ENCODE measurements at regions not wholly inside any gene's neighbourhood (a gene's known extent, or its start where the extent isn't known, plus 50 kb on each side); places are given as distances from the start of the nearest gene placed in this dataset.

DNA sequence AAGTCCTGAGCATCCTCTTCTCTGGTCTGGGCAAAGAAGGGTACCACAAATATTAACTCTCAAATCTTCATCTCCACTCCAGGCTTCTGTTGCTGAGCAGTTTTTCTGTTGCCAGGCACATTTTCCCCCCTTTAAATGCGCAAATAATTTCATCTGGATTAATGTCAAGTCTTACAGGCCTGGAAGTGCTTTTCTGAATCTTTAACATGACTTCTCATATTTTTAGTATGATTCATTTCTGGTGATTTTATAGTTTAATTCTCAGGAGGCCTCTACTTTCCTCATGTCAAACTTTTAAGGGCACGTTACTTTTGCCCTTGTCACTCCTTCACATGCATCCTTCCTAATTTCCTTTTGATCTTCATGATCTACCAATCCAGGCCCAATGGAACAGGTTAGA, 510.2 kb downstream of the METTL15 start:
- Histone ChIP-seq H3K27me3 (ENCODE audit: control insufficient read depth, insufficient read depth, low read length) (no peaks in the 10 kb centered on the region), H2AFZ (no peak overlapping the region), H3K9me3 (ENCODE audit: control insufficient read depth, low read length) (no peaks in the 10 kb centered on the region), H3K27ac (no peak overlapping the region), H3K79me2 (no peaks in the 10 kb centered on the region), H3K9ac (no peak overlapping the region), H3K36me3 (ENCODE audit: control insufficient read depth, insufficient read depth, low read length) (no peaks in the 10 kb centered on the region), H3K4me2 (ENCODE audit: low read length) (no peak overlapping the region), H3K4me3 (ENCODE audit: low read depth, low read length) (no peak overlapping the region), H3K4me1 (no peaks in the 10 kb centered on the region)
- TF ChIP-seq, protein P1, sequence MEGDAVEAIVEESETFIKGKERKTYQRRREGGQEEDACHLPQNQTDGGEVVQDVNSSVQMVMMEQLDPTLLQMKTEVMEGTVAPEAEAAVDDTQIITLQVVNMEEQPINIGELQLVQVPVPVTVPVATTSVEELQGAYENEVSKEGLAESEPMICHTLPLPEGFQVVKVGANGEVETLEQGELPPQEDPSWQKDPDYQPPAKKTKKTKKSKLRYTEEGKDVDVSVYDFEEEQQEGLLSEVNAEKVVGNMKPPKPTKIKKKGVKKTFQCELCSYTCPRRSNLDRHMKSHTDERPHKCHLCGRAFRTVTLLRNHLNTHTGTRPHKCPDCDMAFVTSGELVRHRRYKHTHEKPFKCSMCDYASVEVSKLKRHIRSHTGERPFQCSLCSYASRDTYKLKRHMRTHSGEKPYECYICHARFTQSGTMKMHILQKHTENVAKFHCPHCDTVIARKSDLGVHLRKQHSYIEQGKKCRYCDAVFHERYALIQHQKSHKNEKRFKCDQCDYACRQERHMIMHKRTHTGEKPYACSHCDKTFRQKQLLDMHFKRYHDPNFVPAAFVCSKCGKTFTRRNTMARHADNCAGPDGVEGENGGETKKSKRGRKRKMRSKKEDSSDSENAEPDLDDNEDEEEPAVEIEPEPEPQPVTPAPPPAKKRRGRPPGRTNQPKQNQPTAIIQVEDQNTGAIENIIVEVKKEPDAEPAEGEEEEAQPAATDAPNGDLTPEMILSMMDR (IDR thresholded peaks at IDR 0.05): no peak

DNA sequence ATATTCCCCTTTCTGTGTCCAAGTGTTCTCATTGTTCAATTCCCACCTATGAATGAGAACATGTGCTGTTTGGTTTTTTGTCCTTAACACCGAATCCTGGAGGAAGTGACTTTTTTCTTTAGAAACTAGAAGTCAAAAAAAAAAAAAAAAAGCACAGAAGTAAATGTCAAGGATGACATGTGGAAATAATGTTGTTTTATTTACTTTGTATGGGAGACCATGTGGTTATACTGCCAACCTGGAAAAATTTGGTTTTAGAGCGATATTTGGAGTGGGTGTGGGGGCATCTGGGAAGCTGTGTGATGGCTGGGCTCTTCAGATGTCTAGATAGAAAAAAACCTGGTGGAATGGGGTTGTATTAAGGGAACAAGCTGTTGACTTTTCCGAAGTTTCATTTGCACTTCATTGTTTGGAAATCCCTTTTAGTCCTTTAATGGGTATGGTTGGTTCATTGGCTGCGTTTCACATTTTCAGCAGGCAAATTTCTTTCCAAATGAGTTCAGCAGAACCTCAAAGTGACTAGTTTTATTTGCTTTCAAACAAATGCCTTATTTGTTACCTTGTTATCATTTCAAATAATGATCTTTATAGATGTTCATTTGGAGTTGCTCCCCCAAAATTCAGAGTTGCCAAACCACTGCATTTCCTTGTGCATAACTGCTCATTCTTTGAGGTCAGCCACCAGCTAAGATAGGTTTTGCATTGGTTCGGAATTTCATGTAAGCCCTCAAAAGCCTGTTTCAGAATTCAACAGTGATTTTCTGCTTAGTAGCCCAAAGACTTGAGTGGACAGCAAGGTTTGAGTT, 508.2 kb downstream of the METTL15 start:
- Histone ChIP-seq H2AFZ (no peak overlapping the region), H3K36me3 (ENCODE audit: control insufficient read depth, insufficient read depth, low read length) (no peaks in the 10 kb centered on the region), H3K9me3 (ENCODE audit: control insufficient read depth, low read length) (no peaks in the 10 kb centered on the region), H3K4me3 (ENCODE audit: low read depth, low read length) (no peak overlapping the region), H3K27me3 (ENCODE audit: control insufficient read depth, insufficient read depth, low read length) (no peaks in the 10 kb centered on the region), H3K27ac (no peak overlapping the region), H3K4me2 (ENCODE audit: low read length) (no peak overlapping the region), H3K9ac (no peak overlapping the region), H3K4me1 (no peaks in the 10 kb centered on the region), H3K79me2 (no peaks in the 10 kb centered on the region)
- TF ChIP-seq, protein P1 (IDR thresholded peaks at IDR 0.05): no peak

DNA sequence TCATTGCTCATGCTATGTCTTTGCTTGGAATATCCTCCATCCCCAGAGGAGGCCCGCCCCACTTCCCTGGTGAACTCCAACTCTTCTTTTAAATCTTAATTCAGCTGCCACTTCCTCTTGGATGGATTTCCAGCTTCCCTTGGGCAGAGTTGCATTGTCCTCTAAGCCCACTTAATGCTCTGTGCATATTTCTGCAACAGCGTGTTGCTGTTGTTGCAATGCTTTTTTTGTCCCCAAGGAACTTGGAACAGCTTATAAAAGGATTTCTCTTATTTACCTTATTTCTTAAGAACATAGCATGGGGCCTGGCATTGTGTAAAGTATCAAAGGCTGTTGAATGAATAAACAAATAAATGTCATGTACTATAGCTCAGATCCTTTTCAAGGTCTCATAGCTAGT, 507.4 kb downstream of the METTL15 start:
- Histone ChIP-seq H3K27ac (no peak overlapping the region), H3K4me1 (no peaks in the 10 kb centered on the region), H3K4me2 (ENCODE audit: low read length) (no peak overlapping the region), H3K4me3 (ENCODE audit: low read depth, low read length) (no peak overlapping the region), H2AFZ (no peak overlapping the region), H3K36me3 (ENCODE audit: control insufficient read depth, insufficient read depth, low read length) (no peaks in the 10 kb centered on the region), H3K79me2 (no peaks in the 10 kb centered on the region), H3K27me3 (ENCODE audit: control insufficient read depth, insufficient read depth, low read length) (no peaks in the 10 kb centered on the region), H3K9ac (no peak overlapping the region), H3K9me3 (ENCODE audit: control insufficient read depth, low read length) (no peaks in the 10 kb centered on the region)
- TF ChIP-seq, protein P1 (IDR thresholded peaks at IDR 0.05): no peak

DNA sequence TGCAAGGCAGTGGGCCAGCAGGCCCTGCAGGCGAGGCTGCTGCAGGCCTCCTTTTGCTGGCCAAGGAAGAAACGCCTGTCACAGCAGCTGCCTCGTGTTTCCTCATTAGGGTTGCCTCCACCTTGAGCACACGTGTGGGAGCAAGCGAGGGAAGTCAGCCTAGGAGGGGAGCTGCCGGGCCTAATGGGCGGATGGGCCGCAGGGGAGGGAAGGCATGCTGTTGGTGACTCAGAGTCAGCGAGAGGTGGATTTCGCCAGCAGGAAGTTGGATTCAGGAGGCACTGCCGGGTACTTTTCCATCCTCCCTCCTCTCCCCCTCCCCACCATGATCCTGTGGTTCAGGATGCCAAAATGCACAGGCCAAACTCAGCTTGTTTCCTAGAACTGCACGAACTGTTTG, 498.7 kb downstream of the METTL15 start:
- TF ChIP-seq, protein P1 (IDR thresholded peaks at IDR 0.05): no peak
- Histone ChIP-seq H3K27me3 (ENCODE audit: control insufficient read depth, insufficient read depth, low read length) (no peaks in the 10 kb centered on the region), H3K27ac (no peak overlapping the region), H3K79me2 (no peaks in the 10 kb centered on the region), H3K36me3 (ENCODE audit: control insufficient read depth, insufficient read depth, low read length) (no peaks in the 10 kb centered on the region), H3K9me3 (ENCODE audit: control insufficient read depth, low read length) (no peaks in the 10 kb centered on the region), H2AFZ (no peak overlapping the region), H3K9ac (no peak overlapping the region), H3K4me2 (ENCODE audit: low read length) (no peak overlapping the region), H3K4me3 (ENCODE audit: low read depth, low read length) (no peak overlapping the region), H3K4me1 (no peaks in the 10 kb centered on the region)

DNA sequence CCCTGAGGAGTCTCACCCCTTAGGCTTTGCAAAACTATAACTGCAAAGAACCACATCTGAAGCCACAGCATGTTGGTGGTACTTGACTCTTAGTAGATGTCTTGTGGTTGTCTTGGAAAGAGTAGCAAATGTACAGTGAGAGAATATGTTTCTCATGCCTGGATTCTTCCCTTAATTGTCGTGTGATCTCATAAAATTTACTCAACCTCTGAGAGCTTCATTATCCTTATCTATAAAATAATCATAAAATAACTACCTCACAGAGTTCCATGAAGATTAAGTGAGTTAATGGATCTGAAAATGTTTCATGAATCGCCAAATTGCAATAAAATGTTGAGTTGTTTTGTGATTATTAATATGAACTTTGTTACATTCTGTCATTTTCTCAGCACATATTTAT, 491.5 kb downstream of the METTL15 start:
- no peaks in the 10 kb centered on the region for H3K36me3 ChIP-seq (ENCODE audit: control insufficient read depth, insufficient read depth, low read length)
- TF ChIP-seq, protein P1 (IDR thresholded peaks at IDR 0.05): no peak
- no peaks in the 10 kb centered on the region for H3K27me3 ChIP-seq (ENCODE audit: control insufficient read depth, insufficient read depth, low read length)
- no peaks in the 10 kb centered on the region for H3K4me1 ChIP-seq
- H2AFZ ChIP-seq: no peak overlapping the region
- no peaks in the 10 kb centered on the region for H3K9me3 ChIP-seq (ENCODE audit: control insufficient read depth, low read length)
- H3K4me2 ChIP-seq (ENCODE audit: low read length): no peak overlapping the region
- H3K79me2 ChIP-seq: no peaks in the 10 kb centered on the region
- H3K4me3 ChIP-seq (ENCODE audit: low read depth, low read length): no peak overlapping the region
- no peak overlapping the region for H3K9ac ChIP-seq
- no peak overlapping the region for H3K27ac ChIP-seq

Data from parathyroid adenoma (tissue), 2 donors.